ENCODE measurements at regions not wholly inside any gene's neighbourhood (a gene's known extent, or its start where the extent isn't known, plus 50 kb on each side); places are given as distances from the start of the nearest gene placed in this dataset.

DNA sequence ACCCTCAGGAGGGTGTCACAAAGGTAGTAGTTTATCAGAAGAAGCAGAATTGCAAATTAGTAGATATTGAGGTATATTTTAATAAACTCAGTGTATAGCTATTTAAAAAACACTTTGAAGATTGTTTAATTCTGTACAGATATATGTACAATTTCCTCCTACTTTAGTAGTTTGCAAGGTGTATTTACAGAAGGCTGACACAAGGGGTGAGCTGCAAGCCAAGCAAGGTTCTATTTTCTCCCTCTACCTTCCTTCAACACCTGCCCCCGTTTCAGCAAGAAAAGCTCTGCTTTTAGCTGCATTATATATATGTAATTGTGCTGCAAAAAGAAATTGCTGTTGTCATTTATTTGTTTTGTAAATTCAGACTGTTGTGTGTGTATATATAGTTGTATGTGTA is 674.2 kb upstream of the PKN2 start:
- TF ChIP-seq ARNTL (CRISPR knock-in tag; IDR thresholded peaks at IDR 0.05; ENCODE audit: borderline replicate concordance, low read depth) (no peak), TCF4 (CRISPR knock-in tag; IDR thresholded peaks at IDR 0.05; ENCODE audit: borderline replicate concordance) (no peak), ZC3H10 (CRISPR knock-in tag; IDR thresholded peaks at IDR 0.05) (no peak), ISL1 (CRISPR knock-in tag; IDR thresholded peaks at IDR 0.05) (no peak)
- TF ChIP-seq, protein P1, sequence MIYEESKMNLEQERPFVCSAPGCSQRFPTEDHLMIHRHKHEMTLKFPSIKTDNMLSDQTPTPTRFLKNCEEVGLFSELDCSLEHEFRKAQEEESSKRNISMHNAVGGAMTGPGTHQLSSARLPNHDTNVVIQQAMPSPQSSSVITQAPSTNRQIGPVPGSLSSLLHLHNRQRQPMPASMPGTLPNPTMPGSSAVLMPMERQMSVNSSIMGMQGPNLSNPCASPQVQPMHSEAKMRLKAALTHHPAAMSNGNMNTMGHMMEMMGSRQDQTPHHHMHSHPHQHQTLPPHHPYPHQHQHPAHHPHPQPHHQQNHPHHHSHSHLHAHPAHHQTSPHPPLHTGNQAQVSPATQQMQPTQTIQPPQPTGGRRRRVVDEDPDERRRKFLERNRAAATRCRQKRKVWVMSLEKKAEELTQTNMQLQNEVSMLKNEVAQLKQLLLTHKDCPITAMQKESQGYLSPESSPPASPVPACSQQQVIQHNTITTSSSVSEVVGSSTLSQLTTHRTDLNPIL (CRISPR knock-in tag; IDR thresholded peaks at IDR 0.05; ENCODE audit: low read depth): no peak
- TF ChIP-seq, protein P2, sequence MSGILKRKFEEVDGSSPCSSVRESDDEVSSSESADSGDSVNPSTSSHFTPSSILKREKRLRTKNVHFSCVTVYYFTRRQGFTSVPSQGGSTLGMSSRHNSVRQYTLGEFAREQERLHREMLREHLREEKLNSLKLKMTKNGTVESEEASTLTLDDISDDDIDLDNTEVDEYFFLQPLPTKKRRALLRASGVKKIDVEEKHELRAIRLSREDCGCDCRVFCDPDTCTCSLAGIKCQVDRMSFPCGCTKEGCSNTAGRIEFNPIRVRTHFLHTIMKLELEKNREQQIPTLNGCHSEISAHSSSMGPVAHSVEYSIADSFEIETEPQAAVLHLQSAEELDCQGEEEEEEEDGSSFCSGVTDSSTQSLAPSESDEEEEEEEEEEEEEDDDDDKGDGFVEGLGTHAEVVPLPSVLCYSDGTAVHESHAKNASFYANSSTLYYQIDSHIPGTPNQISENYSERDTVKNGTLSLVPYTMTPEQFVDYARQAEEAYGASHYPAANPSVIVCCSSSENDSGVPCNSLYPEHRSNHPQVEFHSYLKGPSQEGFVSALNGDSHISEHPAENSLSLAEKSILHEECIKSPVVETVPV (CRISPR knock-in tag; IDR thresholded peaks at IDR 0.05): no peak
- TF ChIP-seq, protein P3, sequence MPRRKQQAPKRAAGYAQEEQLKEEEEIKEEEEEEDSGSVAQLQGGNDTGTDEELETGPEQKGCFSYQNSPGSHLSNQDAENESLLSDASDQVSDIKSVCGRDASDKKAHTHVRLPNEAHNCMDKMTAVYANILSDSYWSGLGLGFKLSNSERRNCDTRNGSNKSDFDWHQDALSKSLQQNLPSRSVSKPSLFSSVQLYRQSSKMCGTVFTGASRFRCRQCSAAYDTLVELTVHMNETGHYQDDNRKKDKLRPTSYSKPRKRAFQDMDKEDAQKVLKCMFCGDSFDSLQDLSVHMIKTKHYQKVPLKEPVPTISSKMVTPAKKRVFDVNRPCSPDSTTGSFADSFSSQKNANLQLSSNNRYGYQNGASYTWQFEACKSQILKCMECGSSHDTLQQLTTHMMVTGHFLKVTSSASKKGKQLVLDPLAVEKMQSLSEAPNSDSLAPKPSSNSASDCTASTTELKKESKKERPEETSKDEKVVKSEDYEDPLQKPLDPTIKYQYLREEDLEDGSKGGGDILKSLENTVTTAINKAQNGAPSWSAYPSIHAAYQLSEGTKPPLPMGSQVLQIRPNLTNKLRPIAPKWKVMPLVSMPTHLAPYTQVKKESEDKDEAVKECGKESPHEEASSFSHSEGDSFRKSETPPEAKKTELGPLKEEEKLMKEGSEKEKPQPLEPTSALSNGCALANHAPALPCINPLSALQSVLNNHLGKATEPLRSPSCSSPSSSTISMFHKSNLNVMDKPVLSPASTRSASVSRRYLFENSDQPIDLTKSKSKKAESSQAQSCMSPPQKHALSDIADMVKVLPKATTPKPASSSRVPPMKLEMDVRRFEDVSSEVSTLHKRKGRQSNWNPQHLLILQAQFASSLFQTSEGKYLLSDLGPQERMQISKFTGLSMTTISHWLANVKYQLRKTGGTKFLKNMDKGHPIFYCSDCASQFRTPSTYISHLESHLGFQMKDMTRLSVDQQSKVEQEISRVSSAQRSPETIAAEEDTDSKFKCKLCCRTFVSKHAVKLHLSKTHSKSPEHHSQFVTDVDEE (CRISPR knock-in tag; IDR thresholded peaks at IDR 0.05): no peak
- ATAC-seq: no peak

DNA sequence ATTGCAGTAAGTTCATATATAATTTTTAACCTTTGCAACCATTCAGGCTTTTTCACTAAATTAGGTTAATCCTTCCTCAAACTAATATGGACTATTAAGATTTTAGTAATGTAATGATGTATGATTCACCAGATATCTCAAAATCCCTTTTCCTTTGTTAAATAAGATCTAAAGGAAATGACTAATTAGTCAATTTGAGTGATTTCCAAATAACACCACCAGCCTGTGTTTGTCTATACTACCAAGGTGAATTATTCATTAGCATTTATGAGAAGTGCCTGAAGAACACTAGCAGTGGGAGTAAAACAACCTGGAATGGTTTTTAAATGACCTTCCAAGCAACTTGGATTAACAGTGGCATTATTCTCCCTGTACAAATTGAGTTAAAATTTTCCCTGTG is 670.6 kb upstream of the PKN2 start:
- TF ChIP-seq RARB (CRISPR knock-in tag; IDR thresholded peaks at IDR 0.05) (no peak), OSR1 (CRISPR knock-in tag; IDR thresholded peaks at IDR 0.05) (no peak), TOX (CRISPR knock-in tag; IDR thresholded peaks at IDR 0.05; ENCODE audit: borderline replicate concordance) (no peak), PPARA (CRISPR knock-in tag; IDR thresholded peaks at IDR 0.05; ENCODE audit: borderline replicate concordance) (no peak)
- TF ChIP-seq, protein P3 (CRISPR knock-in tag; IDR thresholded peaks at IDR 0.05): no peak
- no peak for ATAC-seq

DNA sequence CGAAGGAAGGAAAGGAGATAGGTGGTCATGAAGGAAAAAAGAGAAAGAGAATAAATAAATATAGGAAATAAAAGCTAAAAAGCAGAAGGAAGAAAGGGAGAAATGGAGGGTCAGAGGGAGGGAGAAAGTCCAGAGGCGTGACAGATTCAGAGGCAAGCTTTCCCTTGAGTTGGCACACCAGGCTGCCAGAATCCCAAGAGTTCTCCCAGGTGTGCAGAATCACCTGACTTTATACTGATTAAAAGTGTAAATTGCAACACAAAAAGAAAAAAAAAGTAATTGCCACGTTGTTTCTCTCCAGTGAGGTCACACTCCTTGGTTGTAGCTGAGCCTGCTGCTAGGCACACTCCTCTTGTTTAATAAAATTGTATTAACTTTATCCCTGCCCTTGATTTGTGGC is 669.9 kb upstream of the PKN2 start:
- ATAC-seq: no peak

DNA sequence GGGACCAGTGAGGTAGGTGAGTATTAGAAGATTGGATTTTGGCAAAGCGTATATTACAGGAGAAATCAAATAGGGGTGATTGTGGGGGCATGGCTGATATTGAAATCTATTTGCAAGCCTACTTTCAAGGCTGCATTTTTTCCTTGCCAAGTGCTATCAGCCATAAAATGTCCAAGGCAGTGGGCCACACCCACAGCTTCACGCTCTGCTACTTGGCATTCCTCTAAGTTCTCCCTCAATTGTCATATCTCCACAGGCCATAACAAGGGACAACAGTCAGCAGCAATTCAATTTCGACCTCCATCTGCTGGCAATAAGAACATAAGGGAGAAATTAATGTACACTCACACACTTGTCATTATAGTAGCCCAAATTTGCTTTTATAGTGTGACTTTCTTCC is 667.1 kb upstream of the PKN2 start:
- ATAC-seq: no peak
- TF ChIP-seq CSDC2 (CRISPR knock-in tag; IDR thresholded peaks at IDR 0.05): no peak

More for the DNA sequence above, 669.9 kb upstream of the PKN2 start:
- TF ChIP-seq ZFP30 (CRISPR knock-in tag; IDR thresholded peaks at IDR 0.05): no peak
- no peak for TF ChIP-seq SNAI2 (CRISPR knock-in tag; IDR thresholded peaks at IDR 0.05)
- no peak for TF ChIP-seq PPARA (CRISPR knock-in tag; IDR thresholded peaks at IDR 0.05; ENCODE audit: borderline replicate concordance)
- no peak for TF ChIP-seq ZNF565 (CRISPR knock-in tag; conservative IDR thresholded peaks at IDR 0.05; ENCODE audit: low read depth)
- TF ChIP-seq OSR1 (CRISPR knock-in tag; IDR thresholded peaks at IDR 0.05): no peak
- TF ChIP-seq ESRRG (CRISPR knock-in tag; IDR thresholded peaks at IDR 0.05): no peak
- TF ChIP-seq ARNTL (CRISPR knock-in tag; IDR thresholded peaks at IDR 0.05; ENCODE audit: borderline replicate concordance, low read depth): no peak
- TF ChIP-seq BACH2 (CRISPR knock-in tag; IDR thresholded peaks at IDR 0.05; ENCODE audit: borderline replicate concordance): no peak
- no peak for TF ChIP-seq TCF4 (CRISPR knock-in tag; IDR thresholded peaks at IDR 0.05; ENCODE audit: borderline replicate concordance)
- no peak for TF ChIP-seq ZC3H10 (CRISPR knock-in tag; IDR thresholded peaks at IDR 0.05)
- no peak for TF ChIP-seq CSDC2 (CRISPR knock-in tag; IDR thresholded peaks at IDR 0.05)
- TF ChIP-seq, protein P2 (CRISPR knock-in tag; IDR thresholded peaks at IDR 0.05): no peak
- no peak for TF ChIP-seq ZNF8 (CRISPR knock-in tag; IDR thresholded peaks at IDR 0.05)
- TF ChIP-seq ISL1 (CRISPR knock-in tag; IDR thresholded peaks at IDR 0.05): no peak
- no peak for TF ChIP-seq RARB (CRISPR knock-in tag; IDR thresholded peaks at IDR 0.05)
